IMR-90 (cell line): ENCODE measurements at regions not wholly inside any gene's neighbourhood (a gene's known extent, or its start where the extent isn't known, plus 50 kb on each side); places are given as distances from the start of the nearest gene placed in this dataset.

Experiments
- ATAC-seq: fragments of 200-7000 bp; cut with Tn5 transposase; 2 replicates; pipeline ENCODE4 v1.9.1; 2020; ENCODE audit warnings: low read depth, mild to moderate bottlenecking, moderate library complexity
- BruUV-seq: library from RNA; stranded (reverse); fragments of 400-500 nt; replicated peaks from 2 replicates; lab custom pipeline; 2021; lab: Mats Ljungman, UMichigan
- CTCF ChIA-PET: fragments of 300-600 bp; formaldehyde crosslinking; extraction: SDS; loops from one replicate; lab custom pipeline; 2021; ENCODE audit warnings: antibody characterized with exemption; lab: Yijun Ruan, JAX
- POLR2A ChIA-PET: fragments of 300-600 bp; sonication (Branson Sonifier 250); formaldehyde crosslinking; loops from one replicate; lab custom pipeline; 2022; ENCODE audit warnings: antibody characterized with exemption; ENCODE audit not compliant: unreplicated experiment; lab: Charles Lee
- DNase-seq: peaks from one replicate; pipeline ENCODE4 v3.0.0; 2013
- H2AFZ ChIP-seq: replicated peaks from 2 replicates; pipeline ENCODE3; 2013; ENCODE audit warnings: low read length, mild to moderate bottlenecking; ENCODE audit not compliant: poor library complexity
- H2AK5ac ChIP-seq: 2 replicates; pipeline ENCODE4 v1.6.1; 2013; ENCODE audit warnings: low read depth, low read length, inconsistent platforms
- H2AK9ac ChIP-seq: replicated peaks from 2 replicates; pipeline ENCODE3; 2013; ENCODE audit warnings: mild to moderate bottlenecking, low read depth, low read length, moderate library complexity; ENCODE audit not compliant: poor library complexity
- H2BK120ac ChIP-seq: 2 replicates; pipeline ENCODE4 v1.6.1; 2013; ENCODE audit warnings: low read depth, low read length, inconsistent platforms
- H2BK15ac ChIP-seq: 3 replicates; pipeline ENCODE4 v1.6.1; 2013; ENCODE audit warnings: low read depth, low read length, inconsistent platforms
- H2BK20ac ChIP-seq: 2 replicates; pipeline ENCODE4 v1.6.1; 2013; ENCODE audit warnings: low read depth, mild to moderate bottlenecking, inconsistent platforms, low read length, moderate library complexity
- H2BK5ac ChIP-seq: 2 replicates; pipeline ENCODE4 v1.6.1; 2013; ENCODE audit warnings: mild to moderate bottlenecking, low read depth, low read length, inconsistent platforms; ENCODE audit not compliant: poor library complexity, severe bottlenecking
- H3K14ac ChIP-seq: replicated peaks from 2 replicates; pipeline ENCODE4 v1.6.1; 2013; ENCODE audit warnings: low read depth, low read length, inconsistent platforms
- H3K18ac ChIP-seq: 2 replicates; pipeline ENCODE4 v1.6.1; 2013; ENCODE audit warnings: low read depth, low read length, control low read depth
- H3K23ac ChIP-seq: 2 replicates; pipeline ENCODE4 v1.6.1; 2013; ENCODE audit warnings: low read depth, low read length, inconsistent platforms
- H3K27ac ChIP-seq: 2 replicates; pipeline ENCODE4 v1.5.1; 2013; ENCODE audit warnings: mild to moderate bottlenecking, control low read depth, low read length; ENCODE audit not compliant: insufficient read depth
- H3K27me3 ChIP-seq: 2 replicates; pipeline ENCODE4 v1.6.1; 2013; ENCODE audit warnings: low read length; ENCODE audit not compliant: control insufficient read depth, insufficient read depth
- H3K36me3 ChIP-seq: 2 replicates; pipeline ENCODE4 v1.6.1; 2013; ENCODE audit warnings: low read length, mixed read lengths; ENCODE audit not compliant: control insufficient read depth, insufficient read depth
- H3K4ac ChIP-seq: 2 replicates; pipeline ENCODE4 v1.6.1; 2013; ENCODE audit warnings: low read depth, low read length, inconsistent platforms
- H3K4me1 ChIP-seq: 2 replicates; pipeline ENCODE4 v1.6.1; 2013; ENCODE audit warnings: low read length, mixed read lengths; ENCODE audit not compliant: control insufficient read depth, insufficient read depth
- H3K4me2 ChIP-seq: 2 replicates; pipeline ENCODE4 v1.6.1; 2013; ENCODE audit warnings: low read depth, mild to moderate bottlenecking, control low read depth, low read length, moderate library complexity
- H3K4me3 ChIP-seq: 2 replicates; pipeline ENCODE4 v1.5.1; 2013; ENCODE audit warnings: low read depth, mild to moderate bottlenecking, control low read depth, low read length, moderate library complexity; ENCODE audit not compliant: insufficient read depth
- H3K56ac ChIP-seq: 2 replicates; pipeline ENCODE4 v1.6.1; 2013; ENCODE audit warnings: low read length, inconsistent platforms; ENCODE audit not compliant: insufficient read depth; ENCODE audit errors: extremely low read depth
- H3K79me1 ChIP-seq, 2 experiments: 2 replicates each; pipeline ENCODE4 v1.6.1; 2013; ENCODE audit warnings: low read length in 2 of 2, inconsistent platforms in 1 of 2, low read depth in 1 of 2
- H3K9ac ChIP-seq: 2 replicates; pipeline ENCODE4 v1.6.1; 2013; ENCODE audit warnings: low read depth, low read length, control low read depth
- H3K9me1 ChIP-seq: 2 replicates; pipeline ENCODE4 v1.6.1; 2013; ENCODE audit warnings: low read length, inconsistent platforms; ENCODE audit not compliant: insufficient read depth
- H3K9me3 ChIP-seq: 2 replicates; pipeline ENCODE4 v1.6.1; 2013; ENCODE audit warnings: low read length; ENCODE audit not compliant: control insufficient read depth, insufficient read depth
- H4K20me1 ChIP-seq: 2 replicates; pipeline ENCODE4 v1.6.1; 2013; ENCODE audit warnings: low read length, inconsistent platforms; ENCODE audit not compliant: insufficient read depth
- H4K5ac ChIP-seq: 2 replicates; pipeline ENCODE4 v1.6.1; 2013; ENCODE audit warnings: mild to moderate bottlenecking, low read depth, low read length, control low read depth
- H4K8ac ChIP-seq, 2 experiments: 2 replicates each; pipeline ENCODE4 v1.6.1; 2013; ENCODE audit warnings: low read depth in 2 of 2, low read length in 2 of 2, control low read depth in 1 of 2, inconsistent platforms in 1 of 2
- H4K91ac ChIP-seq: 2 replicates; pipeline ENCODE4 v1.6.1; 2013; ENCODE audit warnings: low read depth, low read length, inconsistent platforms; ENCODE audit not compliant: insufficient read depth
- CEBPB ChIP-seq: IDR thresholded peaks from 2 replicates; pipeline ENCODE4 v1.6.1; 2012; ENCODE audit warnings: low read depth, low read length, improper control_type of control experiment
- CHD1 ChIP-seq: IDR thresholded peaks from 2 replicates; pipeline ENCODE4 v1.6.1; 2012; ENCODE audit warnings: low read depth, low read length, improper control_type of control experiment
- CTCF ChIP-seq: conservative IDR thresholded peaks from 2 replicates; pipeline ENCODE4 v1.5.1; 2012; ENCODE audit warnings: mild to moderate bottlenecking, low read depth, low read length, improper control_type of control experiment
- FOS ChIP-seq: fragments of 150-350 bp; IDR thresholded peaks from 2 replicates; pipeline ENCODE4 v1.6.1; 2016; ENCODE audit warnings: low read depth, low read length
- MAFK ChIP-seq: IDR thresholded peaks from 2 replicates; pipeline ENCODE4 v1.6.1; 2012; ENCODE audit warnings: low read depth, low read length, improper control_type of control experiment
- MAZ ChIP-seq: IDR thresholded peaks from 2 replicates; pipeline ENCODE4 v1.6.1; 2012; ENCODE audit warnings: low read depth, mild to moderate bottlenecking, low read length, improper control_type of control experiment, moderate library complexity, borderline replicate concordance
- NFE2L2 ChIP-seq: fragments of 150-350 bp; IDR thresholded peaks from 2 replicates; pipeline ENCODE4 v1.6.1; 2016; ENCODE audit warnings: low read depth, mild to moderate bottlenecking, low read length
- POLR2A ChIP-seq: IDR thresholded peaks from 2 replicates; pipeline ENCODE4 v1.6.1; 2012; ENCODE audit warnings: mild to moderate bottlenecking, low read depth, low read length
- RAD21 ChIP-seq: IDR thresholded peaks from 2 replicates; pipeline ENCODE4 v1.6.1; 2012; ENCODE audit warnings: low read length, improper control_type of control experiment
- RCOR1 ChIP-seq: IDR thresholded peaks from 2 replicates; pipeline ENCODE4 v1.6.1; 2012; ENCODE audit warnings: mild to moderate bottlenecking, low read length, improper control_type of control experiment; ENCODE audit not compliant: insufficient replicate concordance
- RFX5 ChIP-seq: IDR thresholded peaks from 2 replicates; pipeline ENCODE4 v1.8.0; 2012; ENCODE audit warnings: low read depth, mild to moderate bottlenecking, low read length, moderate library complexity
- SMC3 ChIP-seq: fragments of 150-350 bp; IDR thresholded peaks from 2 replicates; pipeline ENCODE4 v1.6.1; 2016; ENCODE audit warnings: low read depth, mild to moderate bottlenecking, antibody characterized with exemption, low read length, moderate library complexity
- USF2 ChIP-seq: fragments of 150-350 bp; IDR thresholded peaks from 2 replicates; pipeline ENCODE4 v1.6.1; 2017; ENCODE audit warnings: mild to moderate bottlenecking, antibody characterized with exemption, low read length, low read depth
- whole genome bisulfite sequencing, 2 experiments: methylation state at CpG; one replicate each; pipeline versions ENCODE4 v1.1.5 to v1.1.7; 2013; ENCODE audit warnings: missing lambda C conversion rate in 2 of 2; ENCODE audit not compliant: insufficient read length in 1 of 2; ENCODE audit errors: extremely low coverage in 2 of 2; 5-methylcytosine and 5-hydroxymethylcytosine counted together
- dilution Hi-C: fragments of 300-500 bp; cut with HindIII; formaldehyde crosslinking; loops from one replicate; pipeline ENCODE4 v1.14.3; 2018; ENCODE audit warnings: low sequenced_read_pairs; ENCODE audit not compliant: unreplicated experiment
- in situ Hi-C: fragments of 300-500 bp; cut with MboI; formaldehyde crosslinking; loops from 3 replicates; pipeline ENCODE4 v1.14.3; 2019; ENCODE audit warnings: low sequenced_read_pairs, inconsistent platforms, mixed read lengths
- intact Hi-C: fragments of 100-400 bp; cut with micrococcal nuclease; formaldehyde crosslinking; loops from 2 replicates; pipeline ENCODE4 v1.10.0; 2022

GRCh38 chr1:69504730-69505252, 62.9 kb upstream of the LRRC7 start:
- CTCF ChIA-PET: no interaction called here

More at GRCh38 chr1:69504730-69505252, 62.9 kb upstream of the LRRC7 start:
- Histone ChIP-seq H3K27me3 (no peaks in the 10 kb centered on the region), H3K36me3 (no peaks in the 10 kb centered on the region), H3K4me1 (no peaks in the 10 kb centered on the region), H3K56ac (no peak overlapping the region), H3K79me1 (no peaks in the 10 kb centered on the region), H3K14ac (no peak overlapping the region), H3K9ac (no peak overlapping the region), H2AK9ac (no peak overlapping the region), H3K9me3 (no peaks in the 10 kb centered on the region), H3K9me1 (no peaks in the 10 kb centered on the region), H3K4me2 (no peak overlapping the region), H4K5ac (no peak overlapping the region), H4K8ac (no peak overlapping the region), H4K20me1 (no peaks in the 10 kb centered on the region), H4K91ac (no peak overlapping the region), H2BK15ac (no peak overlapping the region), H2AFZ (no peak overlapping the region), H3K27ac (no peak overlapping the region), H3K4me3 (no peak overlapping the region), H2BK20ac (no peak overlapping the region), H2BK120ac (no peak overlapping the region), H2BK5ac (no peak overlapping the region), H3K23ac (no peak overlapping the region), H2AK5ac (no peak overlapping the region), H3K18ac (no peak overlapping the region), H3K4ac (no peak overlapping the region)
- TF ChIP-seq RFX5 (no peak), MAZ (no peak), CHD1 (no peak), MAFK (no peak), CTCF (no peak), USF2 (no peak), SMC3 (no peak), RAD21 (no peak), FOS (no peak), NFE2L2 (no peak), POLR2A (no peak), RCOR1 (no peak), CEBPB (no peak)
- intact Hi-C loops (no loop called here), in situ Hi-C loops (no loop called here), dilution Hi-C loops (no loop called here)
- BruUV-seq: no TSS peak
- WGBS, 2 experiments: no CpG with 5 or more reads among the region's 3 CpGs
- ATAC-seq: no peak
- POLR2A ChIA-PET: no interaction called here
- DNase-seq: no peak
